ENCODE measurements at regions not wholly inside any gene's neighbourhood (a gene's known extent, or its start where the extent isn't known, plus 50 kb on each side); places are given as distances from the start of the nearest gene placed in this dataset.

DNA sequence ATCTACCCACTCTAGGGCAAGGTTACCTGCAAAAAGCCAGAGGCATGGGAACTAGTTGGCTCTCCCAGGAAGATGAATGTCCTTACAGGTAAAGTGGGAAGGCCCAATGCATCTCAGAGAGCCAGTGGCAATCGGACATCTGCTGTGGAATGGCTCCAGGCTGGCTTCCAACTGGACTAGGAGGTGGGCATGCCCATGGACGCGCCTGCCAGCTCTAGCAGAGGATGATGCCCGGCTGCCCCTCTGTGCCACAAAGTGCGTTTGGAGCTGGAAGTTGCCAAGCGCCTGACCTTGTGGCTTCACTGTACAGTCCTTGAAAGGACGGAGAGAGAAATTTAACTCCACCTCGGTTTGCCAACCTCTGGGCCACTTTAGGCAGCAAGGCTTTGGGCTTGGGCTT is 84.4 kb downstream of the NR2F2 start:
- no peaks in the 10 kb centered on the region for H3K36me3 ChIP-seq (ENCODE audit: control insufficient read depth, insufficient read depth, low read length)
- ChIA-PET CTCF (ENCODE audit: low intra/inter-chr PET ratio) (no interaction called here), POLR2A (no interaction called here)
- H3K4me2 ChIP-seq (ENCODE audit: insufficient read depth, low read length) = no peak overlapping the region
- DNase-seq (ENCODE audit: extremely low read depth in 1 of 4, low spot score in 3 of 4) (no peak), ATAC-seq (no peak), FAIRE-seq (no peak)
- H3K4me3 ChIP-seq = no peak overlapping the region
- no peak overlapping the region for H2AFZ ChIP-seq (ENCODE audit: low read depth, low read length)
- no peak overlapping the region for H3K9ac ChIP-seq (ENCODE audit: insufficient read depth in 1 of 2, low read depth in 2 of 2, low read length in 2 of 2)
- in situ Hi-C loops (cut with MboI) (no loop called here), intact Hi-C loops (cut with micrococcal nuclease) (no loop called here)
- BruUV-seq (replicated peaks) = no TSS peak
- H3K27me3 ChIP-seq (ENCODE audit: control insufficient read depth in 2 of 2, insufficient read depth in 2 of 2, low read length in 2 of 2) = peaks cover 28 to 36% of the 10 kb centered on the region in 2 experiments
- H4K20me1 ChIP-seq (replicated peaks; ENCODE audit: control insufficient read depth, insufficient read depth, low read length) = no peaks in the 10 kb centered on the region
- no peak overlapping the region for H3K27ac ChIP-seq (ENCODE audit: extremely low read depth, low read depth, low read length)
- no peak for TF ChIP-seq MEF2D (tag; conservative IDR thresholded peaks at IDR 0.05; ENCODE audit: low read depth)
- no peaks in the 10 kb centered on the region for H3K9me1 ChIP-seq (ENCODE audit: control insufficient read depth, insufficient read depth, low read length)
- no peaks in the 10 kb centered on the region for H3K9me3 ChIP-seq (replicated peaks; ENCODE audit: control insufficient read depth, insufficient read depth, low read depth, low read length)
- H3K4me1 ChIP-seq (replicated peaks in 1 of 2; ENCODE audit: control insufficient read depth in 2 of 2, insufficient read depth in 2 of 2, low read length in 2 of 2) = peaks cover 0 to 15% of the 10 kb centered on the region in 2 experiments; a peak in 3 of 5 replicates
- H3K79me2 ChIP-seq (ENCODE audit: control insufficient read depth, insufficient read depth, low read length) = no peaks in the 10 kb centered on the region
- WGBS (ENCODE audit: insufficient coverage, low coverage, missing lambda C conversion rate) = 4% methylated on average over 7 of the region's 8 CpGs

DNA sequence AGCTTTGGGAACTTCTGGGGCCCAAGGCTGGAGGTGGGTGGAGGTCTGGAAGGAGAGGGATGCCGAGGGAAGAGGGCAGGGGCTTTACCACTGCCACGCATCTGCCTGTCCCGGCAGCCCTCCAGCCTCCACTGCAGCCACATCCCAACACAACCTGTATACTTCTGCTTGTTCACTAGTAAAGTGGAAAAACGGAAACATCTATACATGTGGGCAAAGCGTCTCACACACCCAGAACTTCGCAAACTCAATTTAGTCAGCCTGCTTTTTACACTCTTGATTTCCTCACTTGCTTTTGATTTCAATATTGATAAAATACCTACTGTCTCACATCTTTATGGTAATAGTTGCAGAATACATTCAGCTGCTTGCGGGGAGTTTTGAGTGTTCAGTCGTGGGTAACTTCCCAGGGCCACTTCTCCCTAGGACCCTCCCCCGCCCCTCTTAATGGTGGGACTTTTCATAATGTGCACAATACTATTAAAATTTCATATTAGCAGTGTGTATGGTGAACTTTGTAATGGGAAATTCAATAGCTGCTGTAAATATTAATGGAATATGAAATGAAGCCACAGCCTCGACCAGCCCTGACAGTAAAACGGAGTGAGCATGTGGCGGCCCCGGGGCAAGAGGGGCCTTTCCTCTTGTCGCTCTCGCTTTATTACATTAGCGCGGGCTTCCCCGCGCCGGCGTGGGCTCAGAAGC is 85.2 kb downstream of the NR2F2 start:
- no peak for FAIRE-seq
- no peaks in the 10 kb centered on the region for H4K20me1 ChIP-seq (replicated peaks; ENCODE audit: control insufficient read depth, insufficient read depth, low read length)
- 34% methylated on average over 20 of the region's 21 CpGs for WGBS (ENCODE audit: insufficient coverage, low coverage, missing lambda C conversion rate)
- no peak overlapping the region for H2AFZ ChIP-seq (ENCODE audit: low read depth, low read length)
- peaks cover 23 to 29% of the 10 kb centered on the region in 2 experiments for H3K27me3 ChIP-seq (ENCODE audit: control insufficient read depth in 2 of 2, insufficient read depth in 2 of 2, low read length in 2 of 2)
- H3K4me2 ChIP-seq (ENCODE audit: insufficient read depth, low read length) = no peak overlapping the region
- TF ChIP-seq TCF3 (CRISPR knock-in tag; IDR thresholded peaks at IDR 0.05) (no peak), FOXM1 (IDR thresholded peaks at IDR 0.05; ENCODE audit: low read depth) (no peak), FOXM1 (CRISPR knock-in tag; IDR thresholded peaks at IDR 0.05; ENCODE audit: low read depth) (no peak), ZBTB1 (CRISPR knock-in tag; IDR thresholded peaks at IDR 0.05; ENCODE audit: borderline replicate concordance, low read depth) (no peak), SIX5 (IDR thresholded peaks at IDR 0.05; ENCODE audit: borderline replicate concordance in 1 of 2, insufficient read depth in 1 of 2, low read depth in 1 of 2, low read length in 2 of 2) (no peak)
- BruUV-seq (replicated peaks) = no TSS peak
- in situ Hi-C loops (cut with MboI) (no loop called here), intact Hi-C loops (cut with micrococcal nuclease) (no loop called here)
- ChIA-PET CTCF (ENCODE audit: low intra/inter-chr PET ratio) (no interaction called here), POLR2A (no interaction called here)
- no peaks in the 10 kb centered on the region for H3K9me3 ChIP-seq (replicated peaks; ENCODE audit: control insufficient read depth, insufficient read depth, low read depth, low read length)
- no peak overlapping the region for H3K9ac ChIP-seq (ENCODE audit: insufficient read depth in 1 of 2, low read depth in 2 of 2, low read length in 2 of 2)
- no peak for ATAC-seq
- no peaks in the 10 kb centered on the region for H3K9me1 ChIP-seq (ENCODE audit: control insufficient read depth, insufficient read depth, low read length)
- no peak overlapping the region for H3K27ac ChIP-seq (ENCODE audit: extremely low read depth, low read depth, low read length)
- no peaks in the 10 kb centered on the region for H3K36me3 ChIP-seq (ENCODE audit: control insufficient read depth, insufficient read depth, low read length)
- H3K4me3 ChIP-seq = no peak overlapping the region
- no peak for DNase-seq (ENCODE audit: extremely low read depth in 1 of 4, low spot score in 3 of 4)
- no peaks in the 10 kb centered on the region for H3K79me2 ChIP-seq (ENCODE audit: control insufficient read depth, insufficient read depth, low read length)
- peaks cover under 1 to 15% of the 10 kb centered on the region in 2 experiments; a peak in 4 of 5 replicates for H3K4me1 ChIP-seq (replicated peaks in 1 of 2; ENCODE audit: control insufficient read depth in 2 of 2, insufficient read depth in 2 of 2, low read length in 2 of 2)

Data from K562 (cell line).